ENCODE measurements at regions not wholly inside any gene's neighbourhood (a gene's known extent, or its start where the extent isn't known, plus 50 kb on each side); places are given as distances from the start of the nearest gene placed in this dataset.

DNA sequence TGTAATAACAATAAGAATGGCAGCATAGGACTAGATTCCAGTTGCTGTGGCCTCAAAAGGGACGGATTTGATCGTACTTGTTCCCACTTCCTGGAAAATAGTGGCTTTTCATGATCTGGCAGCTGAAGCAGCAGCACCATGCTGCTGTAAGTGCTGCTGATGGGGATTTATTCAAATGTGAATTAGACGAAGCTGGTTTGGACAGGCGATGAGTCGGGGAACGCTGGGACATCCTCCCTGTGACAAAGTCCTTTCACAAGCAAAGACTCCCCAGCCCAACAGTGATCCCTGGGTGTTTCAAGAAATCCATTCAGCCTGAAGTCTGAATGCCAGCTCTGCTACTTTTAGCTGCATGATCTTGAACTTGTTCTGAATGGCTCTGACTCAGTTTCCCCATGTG, 88.6 kb upstream of the XYLT1 start:
- Mint-ChIP-seq H3K27me3 (ENCODE audit: low read depth) (peaks cover 13% of the 10 kb centered on the region), H3K9me3 (ENCODE audit: low read depth) (no peaks in the 10 kb centered on the region), H3K4me3 (ENCODE audit: unreplicated experiment) (no peak overlapping the region), H3K27ac (ENCODE audit: unreplicated experiment) (no peak overlapping the region), H3K4me1 (ENCODE audit: low read depth) (no peaks in the 10 kb centered on the region), H3K36me3 (ENCODE audit: low read depth) (no peaks in the 10 kb centered on the region)
- TF ChIP-seq, protein P1, sequence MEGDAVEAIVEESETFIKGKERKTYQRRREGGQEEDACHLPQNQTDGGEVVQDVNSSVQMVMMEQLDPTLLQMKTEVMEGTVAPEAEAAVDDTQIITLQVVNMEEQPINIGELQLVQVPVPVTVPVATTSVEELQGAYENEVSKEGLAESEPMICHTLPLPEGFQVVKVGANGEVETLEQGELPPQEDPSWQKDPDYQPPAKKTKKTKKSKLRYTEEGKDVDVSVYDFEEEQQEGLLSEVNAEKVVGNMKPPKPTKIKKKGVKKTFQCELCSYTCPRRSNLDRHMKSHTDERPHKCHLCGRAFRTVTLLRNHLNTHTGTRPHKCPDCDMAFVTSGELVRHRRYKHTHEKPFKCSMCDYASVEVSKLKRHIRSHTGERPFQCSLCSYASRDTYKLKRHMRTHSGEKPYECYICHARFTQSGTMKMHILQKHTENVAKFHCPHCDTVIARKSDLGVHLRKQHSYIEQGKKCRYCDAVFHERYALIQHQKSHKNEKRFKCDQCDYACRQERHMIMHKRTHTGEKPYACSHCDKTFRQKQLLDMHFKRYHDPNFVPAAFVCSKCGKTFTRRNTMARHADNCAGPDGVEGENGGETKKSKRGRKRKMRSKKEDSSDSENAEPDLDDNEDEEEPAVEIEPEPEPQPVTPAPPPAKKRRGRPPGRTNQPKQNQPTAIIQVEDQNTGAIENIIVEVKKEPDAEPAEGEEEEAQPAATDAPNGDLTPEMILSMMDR (IDR thresholded peaks at IDR 0.05), result no peak
- no peak for DNase-seq (ENCODE audit: low spot score)

GRCh38 chr16:17557949-17558348, 87.2 kb upstream of the XYLT1 start:
- no peaks in the 10 kb centered on the region for H3K9me3 Mint-ChIP-seq (ENCODE audit: low read depth)
- H3K27me3 Mint-ChIP-seq (ENCODE audit: low read depth), result peaks cover 13% of the 10 kb centered on the region
- DNase-seq (ENCODE audit: low spot score), result no peak
- TF ChIP-seq, protein P1 (IDR thresholded peaks at IDR 0.05), result no peak
- no peak overlapping the region for H3K4me3 Mint-ChIP-seq (ENCODE audit: unreplicated experiment)
- H3K36me3 Mint-ChIP-seq (ENCODE audit: low read depth), result no peaks in the 10 kb centered on the region
- H3K27ac Mint-ChIP-seq (ENCODE audit: unreplicated experiment), result no peak overlapping the region
- no peaks in the 10 kb centered on the region for H3K4me1 Mint-ChIP-seq (ENCODE audit: low read depth)

GRCh38 chr16:17557480-17557879, 86.7 kb upstream of the XYLT1 start:
- Mint-ChIP-seq H3K27me3 (ENCODE audit: low read depth) (peaks cover 10% of the 10 kb centered on the region), H3K4me3 (ENCODE audit: unreplicated experiment) (no peak overlapping the region), H3K27ac (ENCODE audit: unreplicated experiment) (no peak overlapping the region), H3K9me3 (ENCODE audit: low read depth) (no peaks in the 10 kb centered on the region), H3K36me3 (ENCODE audit: low read depth) (no peaks in the 10 kb centered on the region), H3K4me1 (ENCODE audit: low read depth) (no peaks in the 10 kb centered on the region)
- TF ChIP-seq, protein P1 (IDR thresholded peaks at IDR 0.05), result no peak
- no peak for DNase-seq (ENCODE audit: low spot score)

- H3K27me3 Mint-ChIP-seq (ENCODE audit: low read depth), result peaks cover 10% of the 10 kb centered on the region
- no peak overlapping the region for H3K27ac Mint-ChIP-seq (ENCODE audit: unreplicated experiment)
- TF ChIP-seq, protein P1 (IDR thresholded peaks at IDR 0.05), result peak; percentile 74
- H3K4me3 Mint-ChIP-seq (ENCODE audit: unreplicated experiment), result no peak overlapping the region
- no peak for DNase-seq (ENCODE audit: low spot score)
- H3K36me3 Mint-ChIP-seq (ENCODE audit: low read depth), result no peaks in the 10 kb centered on the region
- H3K4me1 Mint-ChIP-seq (ENCODE audit: low read depth), result no peaks in the 10 kb centered on the region
- no peaks in the 10 kb centered on the region for H3K9me3 Mint-ChIP-seq (ENCODE audit: low read depth)
These were observed 85.7 kb upstream of the XYLT1 start for GRCh38 chr16:17556276-17557052.

GRCh38 chr16:17555176-17555575, 84.4 kb upstream of the XYLT1 start:
- Mint-ChIP-seq H3K9me3 (ENCODE audit: low read depth) (no peaks in the 10 kb centered on the region), H3K27ac (ENCODE audit: unreplicated experiment) (no peak overlapping the region), H3K36me3 (ENCODE audit: low read depth) (no peaks in the 10 kb centered on the region), H3K4me3 (ENCODE audit: unreplicated experiment) (no peak overlapping the region), H3K27me3 (ENCODE audit: low read depth) (peaks cover 7% of the 10 kb centered on the region), H3K4me1 (ENCODE audit: low read depth) (no peaks in the 10 kb centered on the region)
- no peak for DNase-seq (ENCODE audit: low spot score)
- TF ChIP-seq, protein P1 (IDR thresholded peaks at IDR 0.05), result no peak
